LoVo (cell line): ENCODE measurements at regions not wholly inside any gene's neighbourhood (a gene's known extent, or its start where the extent isn't known, plus 50 kb on each side); places are given as distances from the start of the nearest gene placed in this dataset.
"Not testable (repeated sequence)": the region's sequence is repeated elsewhere in the genome, so short reads cannot be mapped to it uniquely, and the experiment has no call there.

Source experiments
- DNase-seq: peaks from one replicate; pipeline ENCODE4 v3.0.0-alpha.2; 2016; ENCODE audit warnings: low spot score

DNA sequence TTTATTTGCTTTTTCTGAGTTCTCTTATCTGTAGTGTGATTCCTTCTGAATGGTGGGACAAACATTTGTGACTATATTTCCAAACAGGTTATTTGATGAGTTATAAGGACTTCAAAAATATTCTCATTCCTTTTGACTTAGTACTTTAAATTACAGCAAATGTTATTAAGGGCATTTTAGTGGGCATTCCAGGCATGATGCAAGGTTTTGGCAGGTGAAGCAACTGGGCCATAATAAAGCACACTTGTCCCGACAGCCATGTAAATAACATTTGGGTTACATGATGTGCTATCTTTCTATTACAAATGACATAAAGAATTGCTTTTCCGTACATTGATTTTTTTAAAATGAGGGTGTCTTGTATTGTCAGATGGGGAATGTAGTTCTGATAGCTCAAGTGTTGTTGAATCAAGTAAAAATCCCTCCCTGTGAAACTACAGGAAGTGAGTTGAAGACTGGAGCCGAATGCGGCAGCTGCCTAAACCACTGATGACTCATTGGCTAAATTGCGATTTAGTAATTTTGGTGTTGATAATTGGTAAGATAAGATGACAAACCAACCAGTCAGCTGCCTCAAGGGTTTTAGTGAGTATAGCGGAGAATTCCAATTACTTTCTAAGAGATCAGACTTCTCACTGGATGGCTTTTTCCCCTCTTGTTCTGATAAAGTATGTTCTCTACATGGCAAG is 231.3 kb upstream of the NPY start:
- peak; percentile 26 for DNase-seq

DNA sequence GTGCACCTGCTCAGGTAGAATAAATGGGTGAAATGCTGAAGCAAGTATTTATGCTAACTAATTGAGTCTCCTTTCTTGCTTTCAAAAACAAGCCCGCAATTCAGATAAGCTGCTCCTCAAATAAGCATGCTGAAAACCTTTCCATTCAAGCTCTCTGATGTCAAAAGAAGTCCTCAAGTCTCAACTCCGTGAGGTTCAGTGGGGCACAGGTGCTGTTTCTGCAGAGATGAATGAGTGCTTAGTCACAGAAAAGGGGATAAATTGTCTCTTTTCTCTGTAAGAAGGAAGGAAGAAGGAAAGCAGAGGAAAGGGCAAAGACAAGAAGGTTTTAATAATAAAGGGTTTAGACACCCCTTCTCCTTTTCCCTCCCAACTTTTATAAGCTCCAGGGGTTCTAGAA is 229.8 kb upstream of the NPY start:
- no peak for DNase-seq

GRCh38 chr7:24057243-24057642 is 226.7 kb upstream of the NPY start:
- DNase-seq, result no peak

- no peak for DNase-seq
Observed at GRCh38 chr7:24058953-24059352, 225.0 kb upstream of the NPY start.

- no peak for DNase-seq
Observed at GRCh38 chr7:24059775-24060174, 224.2 kb upstream of the NPY start.

GRCh38 chr7:24063721-24064120 is 220.3 kb upstream of the NPY start:
- DNase-seq, result no peak

GRCh38 chr7:24069751-24070150 is 214.2 kb upstream of the NPY start:
- DNase-seq, result no peak

- DNase-seq, result no peak
Observed at GRCh38 chr7:24073651-24074420, 210.2 kb upstream of the NPY start.

DNA sequence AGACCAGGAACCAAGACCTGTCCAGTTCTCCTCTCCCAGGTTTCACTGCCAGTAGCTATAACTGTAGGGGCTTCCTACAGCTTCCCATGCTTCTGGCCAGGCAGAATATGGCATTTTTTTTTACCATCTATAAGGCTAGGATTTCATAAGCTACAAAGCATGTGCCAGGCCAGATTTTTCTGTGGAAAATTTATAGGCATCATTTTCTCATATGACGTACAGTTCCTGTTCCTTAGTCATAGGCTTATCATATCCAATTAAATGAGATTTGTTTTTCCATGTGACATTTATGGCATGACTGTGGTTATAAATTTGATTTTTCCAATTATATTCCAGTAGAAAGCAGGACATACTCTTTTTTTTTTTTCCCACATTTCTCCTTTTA is 208.6 kb upstream of the NPY start:
- peak; percentile 85 for DNase-seq

DNA sequence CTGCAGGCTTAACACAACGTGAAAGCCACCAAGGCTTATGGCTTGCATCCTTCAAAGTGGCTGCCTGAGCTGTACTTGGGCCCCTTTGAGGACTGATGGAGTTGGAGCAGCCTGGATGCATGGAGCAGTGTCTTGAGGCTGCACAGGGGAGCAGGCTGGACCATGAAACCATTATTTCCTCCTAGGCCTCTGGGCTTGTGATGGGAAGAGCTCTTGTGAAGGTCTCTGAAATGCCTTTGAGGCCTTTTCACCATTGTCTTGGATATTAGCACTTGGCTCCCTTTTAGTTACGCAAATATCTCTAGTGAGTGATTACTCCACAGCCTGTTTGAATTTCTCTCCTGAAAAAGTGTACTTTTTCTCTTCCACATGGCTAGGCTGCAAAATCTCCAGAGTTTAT is 201.2 kb upstream of the NPY start:
- no peak for DNase-seq

DNA sequence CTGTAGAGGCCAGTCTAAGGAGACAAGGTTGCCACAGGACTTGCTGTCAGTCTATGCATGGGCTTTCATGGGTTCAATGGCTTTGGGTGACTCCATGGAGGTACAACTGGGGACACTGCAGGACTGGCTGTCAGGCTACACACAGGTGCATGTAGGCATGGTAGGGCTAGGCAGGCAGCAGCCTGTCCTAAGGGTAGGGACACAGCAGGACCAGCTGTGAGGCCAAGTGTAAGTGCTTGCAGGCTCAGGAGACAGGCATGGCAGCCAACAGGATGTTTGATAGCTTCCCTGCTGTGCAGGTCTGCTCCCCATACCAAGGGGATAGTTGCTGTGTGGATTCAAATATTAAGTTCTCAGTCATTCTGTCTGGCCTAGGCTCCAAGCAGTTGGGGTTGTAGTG is 181.0 kb upstream of the NPY start:
- no peak for DNase-seq

DNA sequence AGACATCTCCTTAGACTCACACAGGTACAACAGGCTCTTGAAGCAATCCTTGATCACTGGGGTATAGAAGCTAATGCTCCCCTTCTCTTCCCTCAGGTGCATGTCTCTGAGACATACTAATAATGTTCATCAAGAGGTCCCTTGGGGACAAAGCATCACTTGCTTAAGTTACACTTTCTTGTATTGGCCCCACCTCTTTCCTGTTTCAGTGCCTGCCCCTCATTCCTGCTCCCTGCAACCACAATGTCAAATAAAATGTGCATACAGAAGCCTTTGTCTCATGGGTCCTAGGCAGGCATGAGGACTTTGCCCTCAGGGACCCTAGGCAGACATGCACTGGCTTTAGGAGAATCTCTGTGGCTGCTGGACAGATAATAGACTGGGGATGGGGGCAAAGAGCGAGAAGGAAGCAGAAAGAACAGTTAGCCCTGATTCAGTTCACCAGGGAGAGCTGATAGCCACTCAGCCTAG is 175.0 kb upstream of the NPY start:
- no peak for DNase-seq

GRCh38 chr7:24110056-24110455 is 173.9 kb upstream of the NPY start:
- no peak for DNase-seq

DNA sequence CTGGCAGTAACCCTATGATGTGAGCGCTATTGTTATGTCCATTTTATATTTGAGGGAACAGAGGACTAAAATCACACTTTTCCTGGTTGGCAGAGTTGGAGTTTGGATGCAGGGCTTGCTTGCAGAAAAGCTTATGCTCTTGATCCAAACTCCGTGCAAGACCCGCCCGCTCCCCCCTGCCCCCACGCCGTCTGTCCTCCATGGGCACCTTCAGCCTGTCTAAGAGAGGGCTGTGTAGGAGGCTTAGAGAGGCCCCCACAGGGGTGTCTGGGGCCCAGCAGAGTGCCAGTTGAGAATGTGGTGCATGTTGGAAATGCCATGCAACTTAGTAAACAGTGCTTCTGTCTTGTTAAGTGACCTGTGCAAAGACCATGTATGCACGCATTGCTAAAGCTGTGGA is 170.5 kb upstream of the NPY start:
- DNase-seq, result no peak

GRCh38 chr7:24115661-24116060 is 168.3 kb upstream of the NPY start:
- no peak for DNase-seq

- DNase-seq, result not testable (repeated sequence)
Observed at GRCh38 chr7:24117903-24118499, 166.0 kb upstream of the NPY start.

DNA sequence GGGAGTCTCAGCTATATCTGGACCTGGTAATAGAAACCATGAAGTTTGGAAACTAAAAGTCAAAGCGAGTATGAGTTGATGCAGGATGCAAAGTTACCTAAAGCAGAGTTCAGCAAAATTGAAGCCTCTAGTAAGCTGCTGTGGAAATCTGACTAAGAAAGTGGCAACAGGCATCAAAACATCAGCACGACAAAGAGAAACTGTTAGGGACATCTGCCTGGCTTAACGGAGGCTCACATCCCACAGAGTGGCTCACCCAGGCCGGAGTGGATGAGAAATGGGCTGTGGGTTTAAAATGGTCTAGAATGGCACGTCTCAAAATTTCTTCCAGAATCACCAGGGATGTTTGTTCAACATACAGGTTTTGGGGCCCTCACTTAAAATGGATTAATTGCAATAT is 164.1 kb upstream of the NPY start:
- no peak for DNase-seq

DNA sequence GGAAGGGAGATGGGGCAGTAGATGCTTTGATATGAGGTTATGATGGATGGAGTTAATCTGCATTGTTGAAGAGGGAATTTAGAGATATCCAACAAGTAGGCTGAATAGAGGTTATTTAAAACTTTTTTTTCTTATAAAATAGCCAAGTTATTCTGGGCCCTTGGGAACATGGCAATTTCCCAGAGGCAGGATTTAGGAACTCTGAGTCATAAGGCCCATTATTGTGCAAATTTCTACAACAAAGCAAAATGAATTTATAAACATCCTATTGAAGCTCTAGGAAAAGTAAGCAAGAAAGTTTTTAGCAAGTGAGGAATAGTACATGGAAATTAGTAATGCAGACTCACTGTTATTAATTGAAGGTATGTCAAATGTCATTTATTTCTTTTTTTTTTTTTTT is 160.9 kb upstream of the NPY start:
- no peak for DNase-seq

DNA sequence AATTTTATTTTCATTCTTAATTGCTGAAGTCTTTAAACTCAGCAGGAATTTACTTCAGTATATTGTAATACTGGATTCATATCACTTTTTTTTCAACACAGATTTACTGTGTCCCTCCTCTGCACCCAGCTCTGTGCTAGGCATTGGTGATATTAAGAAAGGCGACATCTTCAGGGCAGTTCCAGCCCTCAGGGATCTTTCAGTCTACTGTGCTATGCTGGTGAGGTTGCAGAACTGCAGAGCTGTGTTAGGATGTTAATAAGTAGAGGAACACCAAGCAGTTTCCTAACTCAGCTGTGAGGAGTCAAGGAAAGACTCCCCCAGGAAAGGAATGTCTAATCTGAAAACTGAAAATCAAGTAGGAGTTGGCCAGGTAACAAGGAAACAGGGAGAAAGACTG is 158.2 kb upstream of the NPY start:
- no peak for DNase-seq

DNA sequence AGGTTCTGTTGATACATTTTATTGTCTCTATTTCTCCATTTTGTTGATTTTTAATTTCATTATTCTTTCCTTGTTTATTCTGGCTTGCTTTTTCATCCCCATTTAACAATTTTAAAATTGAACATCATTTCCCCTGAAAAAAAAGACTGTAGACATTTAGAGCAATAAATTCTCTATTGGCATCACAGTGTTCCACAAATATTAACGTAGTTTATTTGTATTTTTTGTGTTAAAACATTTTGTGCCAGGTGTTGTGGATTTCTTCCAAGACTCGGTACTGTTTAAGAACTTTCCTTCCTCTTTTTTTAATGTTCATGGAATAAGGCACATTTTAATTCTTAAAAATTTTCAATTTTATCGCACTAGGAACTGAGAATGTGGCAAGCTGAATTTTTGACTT is 156.1 kb upstream of the NPY start:
- no peak for DNase-seq

DNA sequence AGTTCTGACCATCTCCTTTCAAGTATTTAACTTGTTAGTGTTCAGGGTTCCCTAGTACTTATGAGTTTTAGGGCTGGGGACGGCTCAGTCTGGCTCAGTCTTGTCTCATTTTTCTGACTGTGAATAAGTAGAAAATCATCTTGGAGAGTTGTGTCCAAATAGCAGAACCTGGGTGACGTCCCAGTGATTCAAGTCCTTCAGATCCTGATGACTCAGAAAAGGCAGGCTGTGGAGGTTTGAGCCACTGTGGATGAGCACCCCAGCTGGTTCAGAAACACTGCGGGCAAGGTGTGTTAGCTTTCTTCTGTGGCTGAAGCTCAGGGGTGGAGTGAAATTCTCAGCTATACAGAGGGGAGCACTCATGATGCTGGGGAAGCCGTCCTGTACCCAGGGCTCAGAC is 154.4 kb upstream of the NPY start:
- DNase-seq, result no peak

DNA sequence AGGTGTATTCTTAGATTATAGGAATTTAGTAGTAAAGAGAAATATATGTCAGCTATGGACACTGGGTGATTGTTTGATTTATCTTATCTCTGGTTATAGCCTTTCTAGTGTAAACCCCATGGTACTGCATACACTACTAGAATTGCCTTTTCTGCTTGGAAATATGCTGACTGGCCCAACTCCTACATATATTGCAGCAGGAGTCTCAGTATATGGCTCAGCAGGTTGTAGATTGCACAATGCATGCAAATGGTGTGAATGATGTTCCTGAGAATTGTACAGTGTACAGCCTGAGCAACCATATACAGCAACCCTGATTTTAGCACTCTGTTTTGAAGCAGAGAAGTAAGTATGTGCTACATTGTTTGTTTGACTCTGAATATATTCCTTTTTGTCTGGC is 153.4 kb upstream of the NPY start:
- no peak for DNase-seq

DNA sequence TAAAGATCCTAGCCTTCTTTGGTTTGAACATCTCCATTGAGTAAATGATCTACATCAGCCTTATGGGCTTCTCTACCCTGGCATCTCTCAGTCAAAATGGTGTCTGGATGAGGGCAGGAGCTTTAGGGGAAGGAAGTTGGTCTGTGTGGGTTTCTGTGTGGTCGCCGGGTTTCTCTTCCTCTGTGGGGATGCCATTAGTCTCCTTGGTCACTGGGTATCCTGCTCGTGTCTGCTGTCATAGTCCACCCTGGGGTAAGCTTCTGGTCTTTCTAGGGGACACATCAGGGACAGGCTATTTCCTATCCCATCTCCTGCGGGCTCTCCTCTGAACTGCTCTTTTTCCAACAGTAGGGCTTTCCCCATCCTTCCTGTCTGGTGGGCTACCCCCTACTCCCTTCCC is 150.3 kb upstream of the NPY start:
- DNase-seq, result no peak
